EL (cell line): ENCODE measurements at regions not wholly inside any gene's neighbourhood (a gene's known extent, or its start where the extent isn't known, plus 50 kb on each side); places are given as distances from the start of the nearest gene placed in this dataset.

Experiments
- DNase-seq: peaks from one replicate; pipeline ENCODE4 v3.0.0-alpha.2; 2016

DNA sequence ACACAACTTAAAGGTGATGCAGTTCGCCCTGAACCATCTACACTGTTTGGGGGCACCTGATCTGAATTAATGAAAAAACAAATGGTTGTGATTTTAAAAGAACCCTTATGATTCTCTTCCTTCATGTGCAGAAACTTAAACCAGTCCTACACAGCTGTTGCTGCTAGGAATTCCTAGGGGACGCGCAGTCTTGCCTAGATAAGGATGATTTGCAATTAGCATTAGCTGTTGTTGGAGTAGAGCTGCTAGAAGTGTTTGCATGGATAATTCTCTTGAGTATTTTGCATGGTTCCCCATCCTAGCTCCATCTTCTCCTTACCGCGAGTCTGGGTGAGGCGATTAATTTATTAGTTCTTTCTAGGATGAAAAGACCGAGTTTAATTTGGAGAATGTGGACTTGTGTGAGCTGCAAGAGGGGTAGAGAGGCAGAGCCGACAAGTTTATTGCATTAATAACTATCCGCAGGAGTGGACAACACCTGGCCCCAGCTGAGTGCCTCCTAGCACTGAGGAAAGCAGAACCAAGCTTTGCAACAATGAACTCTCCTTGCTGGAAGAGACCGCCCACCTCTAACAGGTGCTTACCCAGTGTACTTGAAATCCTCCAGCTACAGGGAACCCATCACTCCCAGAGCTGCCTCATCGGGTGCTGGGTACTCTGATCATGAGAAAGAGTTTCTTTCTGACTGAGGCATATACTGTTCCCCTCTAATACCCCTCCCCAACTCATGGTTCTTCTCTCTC lies 75.0 kb upstream of the WNT7A start:
- no peak for DNase-seq

DNA sequence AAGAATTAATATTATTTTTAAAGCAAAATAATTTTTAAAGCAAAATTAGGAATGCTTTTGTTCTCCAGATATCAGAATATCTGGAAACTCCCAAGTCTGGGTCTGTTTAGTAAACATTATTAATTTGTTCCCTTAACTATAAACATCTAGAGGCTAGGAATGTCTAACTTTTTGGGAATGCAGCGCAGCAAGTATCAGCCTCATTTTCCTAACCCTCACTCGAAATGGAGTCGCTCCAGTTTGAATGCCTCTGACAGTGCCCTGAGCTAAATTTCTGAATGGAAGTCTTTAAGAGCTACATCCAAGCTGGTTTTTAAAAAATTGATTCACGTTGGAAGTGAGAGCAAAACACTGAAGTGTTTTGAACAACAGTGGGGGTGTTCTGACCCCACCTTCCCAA lies 74.4 kb upstream of the WNT7A start:
- no peak for DNase-seq

DNA sequence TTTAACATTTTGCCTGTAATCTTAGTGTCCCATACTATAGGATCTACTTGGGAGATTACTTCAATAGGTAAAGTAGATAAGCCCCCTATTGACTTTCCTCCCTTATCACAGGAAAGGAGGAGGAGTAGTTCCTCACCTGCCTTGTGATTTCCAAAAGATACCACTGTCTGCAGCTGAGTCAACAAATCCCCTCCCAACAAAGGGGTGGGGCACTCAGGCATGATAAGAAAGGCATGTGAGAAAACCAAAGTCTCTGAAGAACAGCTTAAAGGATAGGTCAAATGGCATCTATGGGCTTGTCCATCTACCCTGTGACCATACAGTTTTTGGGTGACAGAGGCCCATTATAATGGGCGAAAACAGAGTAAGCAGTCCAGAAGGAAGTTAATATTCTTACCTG lies 71.3 kb upstream of the WNT7A start:
- no peak for DNase-seq

DNA sequence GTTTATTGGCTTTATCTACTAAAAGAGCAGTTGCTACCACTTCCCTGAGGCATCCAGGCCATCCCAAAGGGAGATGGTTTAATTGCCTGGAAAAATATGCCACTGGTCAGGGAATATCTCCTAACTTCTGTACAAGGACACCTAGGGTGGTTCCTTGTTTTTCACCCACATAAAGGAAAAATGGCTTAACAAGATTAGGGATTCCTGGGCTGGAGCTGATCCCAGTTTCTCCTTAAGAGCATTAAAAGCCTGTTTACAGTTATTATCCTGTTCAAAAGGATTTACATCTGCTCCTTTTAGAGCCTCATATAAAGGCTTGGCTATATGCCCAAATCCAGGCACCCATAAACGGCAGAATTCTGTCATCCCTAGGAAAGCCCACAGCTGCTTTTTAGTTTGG lies 70.2 kb upstream of the WNT7A start:
- DNase-seq = no peak

DNA sequence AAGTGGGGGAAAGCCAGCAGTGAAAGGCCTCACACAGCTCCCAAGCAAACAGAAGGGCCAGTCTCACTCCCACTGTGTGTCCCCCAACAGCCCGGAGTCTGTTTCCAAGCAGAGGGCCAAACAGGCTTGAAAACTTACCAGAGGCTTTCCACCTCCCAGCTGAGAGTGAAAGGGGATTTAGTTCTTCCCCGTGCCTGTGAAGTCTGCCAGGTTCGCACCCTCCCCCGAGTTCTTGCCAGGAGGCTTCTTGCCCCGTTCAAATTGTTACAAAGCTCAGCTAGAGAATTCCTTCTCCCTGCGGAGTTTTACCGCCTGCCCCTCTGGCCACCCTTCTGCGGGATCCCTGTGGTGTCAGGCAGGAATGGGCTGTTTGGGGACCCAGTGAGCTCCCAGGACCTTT lies 68.0 kb upstream of the WNT7A start:
- no peak for DNase-seq

DNA sequence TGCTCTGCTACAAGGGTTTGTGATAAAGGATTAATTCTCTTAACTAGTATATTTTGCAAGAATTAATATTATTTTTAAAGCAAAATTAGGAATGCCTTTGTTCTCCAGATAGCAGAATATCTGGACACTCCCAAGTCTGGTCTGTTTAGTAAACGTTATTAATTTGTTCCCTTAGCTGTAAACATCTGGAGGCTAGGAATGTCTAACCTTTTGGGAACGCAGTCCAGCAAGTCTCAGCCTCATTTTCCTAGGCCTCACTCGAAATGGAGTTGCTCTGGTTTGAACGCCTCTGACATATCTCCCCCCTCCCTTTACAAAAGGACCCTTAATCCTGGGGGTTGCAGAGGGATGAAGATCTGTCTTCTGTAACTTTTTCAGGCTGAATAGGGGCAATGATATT lies 59.3 kb upstream of the WNT7A start:
- DNase-seq = no peak

DNA sequence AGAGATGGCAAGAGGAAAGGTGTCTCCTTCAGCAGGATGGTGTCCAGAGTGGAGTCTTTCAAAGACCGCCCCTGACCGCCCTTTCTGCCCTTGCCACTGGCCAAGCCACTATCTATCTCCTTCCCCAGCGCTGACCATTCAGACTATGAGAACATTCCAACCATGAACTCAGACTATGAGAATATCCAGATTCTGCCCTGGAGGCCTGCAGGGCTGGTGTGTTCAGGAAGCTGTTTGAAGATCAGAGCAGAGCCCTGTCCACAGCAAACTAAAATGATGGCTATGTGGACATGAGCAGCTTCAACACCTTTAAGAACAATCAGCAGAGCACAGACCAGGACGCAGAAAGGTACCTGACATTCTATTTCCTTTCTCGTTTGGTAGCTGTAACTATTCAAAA lies 57.3 kb upstream of the WNT7A start:
- no peak for DNase-seq

DNA sequence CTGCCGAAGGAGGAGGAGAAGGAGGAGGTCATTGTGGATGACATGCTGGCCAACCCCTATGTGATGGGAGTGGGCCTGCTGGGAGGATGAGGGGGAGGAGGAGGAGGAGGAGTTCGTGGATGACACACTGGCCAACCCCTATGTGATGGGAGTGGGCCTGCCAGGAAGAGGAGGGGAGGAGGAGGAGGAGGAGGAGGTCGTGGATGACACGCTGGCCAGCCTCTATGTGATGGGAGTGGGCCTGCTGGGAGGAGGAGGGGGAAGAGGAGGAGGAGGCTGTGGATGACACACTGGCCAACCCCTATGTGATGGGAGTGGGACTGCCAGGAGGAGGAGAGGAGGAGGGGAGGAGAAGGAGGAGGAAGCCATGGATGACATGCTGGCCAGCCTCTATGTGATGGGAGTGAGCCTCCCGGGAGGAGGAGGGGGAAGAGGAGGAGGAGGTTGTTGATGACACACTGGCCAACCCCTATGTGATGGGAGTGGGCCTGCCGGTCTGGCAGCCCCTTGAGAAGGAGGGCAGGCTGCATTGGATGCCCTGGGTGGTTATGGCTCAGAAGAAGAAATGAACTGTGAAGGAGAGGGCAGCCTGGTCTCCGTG lies 55.7 kb upstream of the WNT7A start:
- no peak for DNase-seq

DNA sequence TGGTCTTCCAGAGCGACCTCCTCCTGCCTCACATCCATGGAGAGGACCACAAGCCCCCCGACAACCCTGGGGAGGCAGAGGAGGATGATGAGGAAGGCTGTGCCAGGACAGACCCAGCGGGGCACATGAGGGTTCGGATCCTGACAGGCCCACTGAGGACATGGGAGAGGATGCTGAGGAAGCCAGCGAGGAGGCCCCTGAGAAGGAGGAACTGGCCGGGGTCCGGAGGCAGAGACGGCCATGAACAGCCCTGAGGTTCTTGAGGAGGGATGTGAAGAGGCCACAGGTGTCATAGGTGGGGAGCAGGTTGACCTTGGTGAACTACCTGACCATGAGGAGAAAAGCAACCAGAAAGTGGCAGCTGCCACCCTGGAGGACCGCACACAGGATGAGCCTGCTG lies 54.9 kb upstream of the WNT7A start:
- DNase-seq = no peak

DNA sequence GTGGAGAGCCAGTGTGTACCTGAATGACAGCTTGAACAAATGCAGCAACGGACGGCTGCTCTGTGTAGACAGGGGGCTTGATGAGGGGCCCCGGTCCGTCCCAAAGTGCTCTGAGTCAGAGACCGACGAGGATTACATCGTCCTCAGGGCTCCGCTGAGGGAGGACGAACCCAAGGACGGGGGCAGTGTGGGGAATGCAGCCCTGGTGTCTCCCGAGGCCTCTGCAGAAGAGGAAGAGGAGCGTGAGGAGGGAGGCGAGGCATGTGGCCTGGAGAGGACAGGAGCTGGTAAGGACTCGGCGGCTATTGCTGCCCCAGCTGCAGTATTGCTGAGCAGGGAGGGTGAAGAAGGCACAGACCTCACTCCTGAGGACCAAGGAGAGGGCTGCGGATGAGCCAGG lies 54.4 kb upstream of the WNT7A start:
- DNase-seq = no peak

DNA sequence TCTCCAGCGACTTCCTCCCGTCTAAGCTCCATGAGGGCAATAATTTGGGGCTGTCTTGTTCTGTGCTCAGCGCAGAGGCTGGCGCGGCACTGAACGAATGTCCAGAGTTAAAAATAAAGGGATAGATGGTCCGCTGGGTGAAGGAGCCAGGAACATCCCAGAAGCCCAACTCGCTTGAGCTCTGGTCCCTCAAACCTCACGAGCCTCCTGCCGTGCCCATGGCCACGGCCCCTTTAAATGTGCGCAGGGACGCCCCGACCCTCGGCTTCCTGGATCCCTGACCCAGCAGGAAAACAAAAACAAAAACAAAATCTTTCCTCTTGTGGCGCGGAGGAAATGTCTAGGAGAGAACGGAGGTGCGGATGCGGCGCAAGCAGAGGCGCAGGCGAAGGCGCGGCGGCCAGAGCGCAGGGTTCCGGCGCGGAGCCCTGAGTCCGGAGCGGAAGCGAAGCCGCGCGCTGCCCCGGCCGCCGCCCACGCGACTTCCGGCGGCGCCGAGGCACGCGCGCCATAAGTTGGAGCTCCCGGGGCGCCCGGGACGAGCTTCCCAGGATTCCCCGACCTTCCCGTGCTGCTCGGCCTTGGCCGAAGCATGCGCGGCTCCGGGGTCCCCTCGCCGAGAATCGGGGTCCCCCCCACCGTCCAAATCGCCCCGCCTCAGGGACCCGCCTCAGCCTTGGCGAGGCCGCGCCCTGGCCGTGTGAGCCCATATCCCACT lies 52.9 kb upstream of the WNT7A start:
- DNase-seq = no peak

DNA sequence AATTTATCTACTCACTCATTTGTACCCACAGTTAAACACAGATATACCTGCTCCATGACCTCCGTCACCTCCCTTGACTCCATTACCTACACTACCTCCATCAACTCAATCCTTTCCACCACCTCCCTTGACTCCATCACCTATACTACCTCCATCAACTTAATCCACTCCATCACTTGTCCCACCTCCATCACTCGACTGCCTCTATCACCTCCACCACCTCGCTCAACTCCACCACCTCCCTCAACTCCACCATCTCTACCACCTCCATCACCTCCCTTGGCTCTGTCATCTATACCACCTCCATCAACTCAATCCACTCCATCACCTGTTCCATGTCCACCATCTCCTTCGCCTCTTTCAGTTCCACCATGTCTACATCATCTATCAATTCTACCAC lies 51.3 kb upstream of the WNT7A start:
- no peak for DNase-seq
